ENCODE measurements at regions not wholly inside any gene's neighbourhood (a gene's known extent, or its start where the extent isn't known, plus 50 kb on each side); places are given as distances from the start of the nearest gene placed in this dataset.

- 0 out of 2 replicates have a peak, but pooled peaks have one; percentile 50 for TF ChIP-seq POLR2AphosphoS5 (IDR thresholded peaks at IDR 0.05; ENCODE audit: low read length)
- peak; percentile 66 for TF ChIP-seq NFIC (IDR thresholded peaks at IDR 0.05; ENCODE audit: low read depth, low read length)
- TF ChIP-seq ATF2 (IDR thresholded peaks at IDR 0.05; ENCODE audit: low read length) = no peak; the same call in 1 of the 2 replicates
- no peak for TF ChIP-seq TARDBP (IDR thresholded peaks at IDR 0.05; ENCODE audit: borderline replicate concordance)
- 0 out of 4 replicates have a peak, but pooled peaks of 1 of the 2 experiments have one; percentile 43 for TF ChIP-seq CEBPB (IDR thresholded peaks at IDR 0.05; ENCODE audit: borderline replicate concordance in 1 of 2, low read depth in 2 of 2, low read length in 2 of 2)
- no peak for TF ChIP-seq GATAD2B (conservative IDR thresholded peaks at IDR 0.05; ENCODE audit: low read depth)
- TF ChIP-seq CREB1 (IDR thresholded peaks at IDR 0.05; ENCODE audit: low read depth) = no peak
- TF ChIP-seq KDM1A (IDR thresholded peaks at IDR 0.05; ENCODE audit: borderline replicate concordance) = no peak
- no peak for TF ChIP-seq ZNF622 (IDR thresholded peaks at IDR 0.05)
- peak; percentile 33; the same call in 1 of the 2 replicates for TF ChIP-seq PAX5 (IDR thresholded peaks at IDR 0.05; ENCODE audit: borderline replicate concordance, low read depth, low read length)
- no peak for TF ChIP-seq SIX5 (IDR thresholded peaks at IDR 0.05; ENCODE audit: low read depth, low read length, severe bottlenecking)
- TF ChIP-seq EED (IDR thresholded peaks at IDR 0.05; ENCODE audit: low read depth) = peak; percentile 37; the same call in 1 of the 2 replicates
- peak; percentile 12 to 59; a peak in 2 of 4 replicates for TF ChIP-seq EP300 (IDR thresholded peaks at IDR 0.05; ENCODE audit: borderline replicate concordance in 1 of 2, control insufficient read depth in 1 of 2, low read depth in 2 of 2, low read length in 2 of 2)
- no peak for TF ChIP-seq JUND (IDR thresholded peaks at IDR 0.05; ENCODE audit: low read depth, low read length)
- TF ChIP-seq CHD2 (IDR thresholded peaks at IDR 0.05; ENCODE audit: borderline replicate concordance, low read depth, low read length) = 0 out of 2 replicates have a peak, but pooled peaks have one; percentile 1
- no peak for TF ChIP-seq PKNOX1 (IDR thresholded peaks at IDR 0.05)
- no peak for TF ChIP-seq BHLHE40 (IDR thresholded peaks at IDR 0.05; ENCODE audit: borderline replicate concordance in 1 of 2, low read depth in 2 of 2, low read length in 1 of 2)
- TF ChIP-seq RBBP5 (conservative IDR thresholded peaks at IDR 0.05) = no peak
- no peak for TF ChIP-seq POLR2AphosphoS2 (IDR thresholded peaks at IDR 0.05; ENCODE audit: low read depth, low read length)
- peak; percentile 37; the same call in 1 of the 2 replicates for TF ChIP-seq TCF3 (IDR thresholded peaks at IDR 0.05; ENCODE audit: borderline replicate concordance, insufficient read depth, low read depth, low read length)
- no peak for TF ChIP-seq KAT2A (conservative IDR thresholded peaks at IDR 0.05; ENCODE audit: control insufficient read depth, low read depth, low read length)
- 0 out of 2 replicates have a peak, but pooled peaks have one; percentile 11 for TF ChIP-seq RELB (IDR thresholded peaks at IDR 0.05; ENCODE audit: low read depth)
Measured at GRCh38 chr5:125411071-125411743, 664.8 kb upstream of the ZNF608 start (continued).

Measured in GM12878 (cell line).